Panc1 (cell line): ENCODE measurements at regions not wholly inside any gene's neighbourhood (a gene's known extent, or its start where the extent isn't known, plus 50 kb on each side); places are given as distances from the start of the nearest gene placed in this dataset.

Experiments
- ATAC-seq: fragments of 200-7000 bp; cut with Tn5 transposase; 2 replicates; pipeline ENCODE4 v1.9.1; 2020; ENCODE audit warnings: mild to moderate bottlenecking, moderate library complexity
- BruUV-seq: library from RNA; stranded (reverse); fragments of 400-500 nt; replicated peaks from 2 replicates; lab custom pipeline; 2021; lab: Mats Ljungman, UMichigan
- CTCF ChIA-PET: fragments of 300-600 bp; sonication (Branson Sonifier 250); formaldehyde crosslinking; loops from one replicate; lab custom pipeline; 2022; ENCODE audit warnings: antibody characterized with exemption; lab: Charles Lee
- POLR2A ChIA-PET: fragments of 300-600 bp; sonication (Branson Sonifier 250); formaldehyde crosslinking; loops from one replicate; lab custom pipeline; 2022; ENCODE audit warnings: antibody characterized with exemption; lab: Charles Lee
- DNase-seq: peaks from one replicate; pipeline ENCODE4 v3.0.0-alpha.2; 2010; ENCODE audit warnings: low read depth, low spot score
- H3K27ac ChIP-seq: 2 replicates; pipeline ENCODE4 v1.5.1; 2011; ENCODE audit warnings: mild to moderate bottlenecking, low read length, inconsistent platforms
- H3K27me3 ChIP-seq: fragments of 200-500 bp; sonication (Bioruptor generic); 2 replicates; pipeline ENCODE4 v1.6.0; 2014; ENCODE audit warnings: low read length, inconsistent platforms; ENCODE audit not compliant: control insufficient read depth, insufficient read depth
- H3K36me3 ChIP-seq: fragments of 200-500 bp; sonication (Bioruptor generic); 2 replicates; pipeline ENCODE4 v1.5.1; 2014; ENCODE audit warnings: inconsistent platforms, mild to moderate bottlenecking, low read length, moderate library complexity; ENCODE audit not compliant: control insufficient read depth, insufficient read depth
- H3K4me1 ChIP-seq: 2 replicates; pipeline ENCODE4 v1.5.1; 2011; ENCODE audit warnings: inconsistent platforms, mild to moderate bottlenecking, low read length, moderate library complexity; ENCODE audit not compliant: control insufficient read depth, insufficient read depth
- H3K4me3 ChIP-seq, 2 experiments: 2 replicates each; pipeline ENCODE4 v1.5.1; 2011 to 2012; ENCODE audit warnings: low read depth in 2 of 2, low read length in 2 of 2, mild to moderate bottlenecking in 2 of 2, inconsistent platforms in 1 of 2, moderate library complexity in 1 of 2
- H3K9me3 ChIP-seq: fragments of 200-500 bp; sonication (Bioruptor generic); 2 replicates; pipeline ENCODE4 v1.5.1; 2014; ENCODE audit warnings: low read depth, mild to moderate bottlenecking, inconsistent platforms, low read length, moderate library complexity; ENCODE audit not compliant: control insufficient read depth, insufficient read depth
- POLR2AphosphoS5 ChIP-seq: IDR thresholded peaks from 2 replicates; pipeline ENCODE4 v1.6.1; 2012; ENCODE audit warnings: mild to moderate bottlenecking, low read depth, low read length, moderate library complexity
- SIN3A ChIP-seq: IDR thresholded peaks from 2 replicates; pipeline ENCODE4 v1.6.1; 2012; ENCODE audit warnings: low read depth, mild to moderate bottlenecking, low read length, moderate library complexity, borderline replicate concordance; ENCODE audit not compliant: insufficient read depth
- TCF7L2 ChIP-seq: IDR thresholded peaks from 2 replicates; pipeline ENCODE4 v1.6.1; 2011; ENCODE audit warnings: mild to moderate bottlenecking, low read depth, low read length, inconsistent platforms
- in situ Hi-C: cut with HindIII; loops from 2 replicates; pipeline ENCODE4 v1.10.0; 2016; ENCODE audit warnings: low sequenced_read_pairs, low pct_unique_long_range_greater_than_20kb
- intact Hi-C: fragments of 100-400 bp; cut with micrococcal nuclease; formaldehyde crosslinking; loops from one replicate; pipeline ENCODE4 v1.10.0; 2022; ENCODE audit not compliant: unreplicated experiment
- TF ChIP-seq, protein P1 (sequence below): fragments of 450-650 bp; IDR thresholded peaks from 2 replicates; pipeline ENCODE4 v1.5.1; 2017; ENCODE audit warnings: mild to moderate bottlenecking
- TF ChIP-seq, protein P2 (sequence below), 2 experiments: IDR thresholded peaks; 2 replicates each; pipeline ENCODE4 v1.6.1; 2011 to 2012; ENCODE audit warnings: low read depth in 2 of 2, control low read depth in 1 of 2, low read length in 1 of 2, mild to moderate bottlenecking in 1 of 2, moderate library complexity in 1 of 2; ENCODE audit not compliant: insufficient read depth in 1 of 2

DNA sequence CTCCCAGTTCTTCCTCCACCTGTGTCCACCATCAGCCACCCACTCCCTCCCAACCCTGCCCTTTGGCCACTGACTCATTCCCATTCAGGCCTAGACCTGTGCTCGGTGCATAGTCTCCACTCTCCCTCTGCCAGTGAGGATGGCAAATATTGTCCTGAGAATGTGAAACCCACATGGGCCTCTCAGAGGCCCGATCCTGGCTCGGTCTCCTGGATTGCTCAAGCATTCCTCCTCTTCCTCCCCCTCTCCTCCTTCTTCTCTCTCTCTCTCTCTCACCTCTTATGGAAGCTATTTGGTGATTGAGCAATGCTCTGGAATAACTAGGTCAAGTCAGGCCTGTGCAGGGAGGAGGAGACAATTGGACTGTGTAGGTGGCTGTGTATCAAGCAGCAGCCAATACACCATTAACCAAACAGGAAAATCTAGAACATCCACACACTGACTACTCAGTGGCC is 99.9 kb downstream of the KLF4 start:
- Histone ChIP-seq H3K27me3 (no peaks in the 10 kb centered on the region), H3K27ac (no peak overlapping the region), H3K9me3 (no peaks in the 10 kb centered on the region), H3K4me1 (no peaks in the 10 kb centered on the region), H3K36me3 (no peaks in the 10 kb centered on the region), H3K4me3 (no peak overlapping the region)
- DNase-seq (no peak), ATAC-seq (no peak)
- ChIA-PET POLR2A (no interaction called here), CTCF (no interaction called here)
- TF ChIP-seq SIN3A (no peak), POLR2AphosphoS5 (no peak), TCF7L2 (no peak)
- TF ChIP-seq, protein P1, sequence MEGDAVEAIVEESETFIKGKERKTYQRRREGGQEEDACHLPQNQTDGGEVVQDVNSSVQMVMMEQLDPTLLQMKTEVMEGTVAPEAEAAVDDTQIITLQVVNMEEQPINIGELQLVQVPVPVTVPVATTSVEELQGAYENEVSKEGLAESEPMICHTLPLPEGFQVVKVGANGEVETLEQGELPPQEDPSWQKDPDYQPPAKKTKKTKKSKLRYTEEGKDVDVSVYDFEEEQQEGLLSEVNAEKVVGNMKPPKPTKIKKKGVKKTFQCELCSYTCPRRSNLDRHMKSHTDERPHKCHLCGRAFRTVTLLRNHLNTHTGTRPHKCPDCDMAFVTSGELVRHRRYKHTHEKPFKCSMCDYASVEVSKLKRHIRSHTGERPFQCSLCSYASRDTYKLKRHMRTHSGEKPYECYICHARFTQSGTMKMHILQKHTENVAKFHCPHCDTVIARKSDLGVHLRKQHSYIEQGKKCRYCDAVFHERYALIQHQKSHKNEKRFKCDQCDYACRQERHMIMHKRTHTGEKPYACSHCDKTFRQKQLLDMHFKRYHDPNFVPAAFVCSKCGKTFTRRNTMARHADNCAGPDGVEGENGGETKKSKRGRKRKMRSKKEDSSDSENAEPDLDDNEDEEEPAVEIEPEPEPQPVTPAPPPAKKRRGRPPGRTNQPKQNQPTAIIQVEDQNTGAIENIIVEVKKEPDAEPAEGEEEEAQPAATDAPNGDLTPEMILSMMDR = no peak
- TF ChIP-seq, protein P2, sequence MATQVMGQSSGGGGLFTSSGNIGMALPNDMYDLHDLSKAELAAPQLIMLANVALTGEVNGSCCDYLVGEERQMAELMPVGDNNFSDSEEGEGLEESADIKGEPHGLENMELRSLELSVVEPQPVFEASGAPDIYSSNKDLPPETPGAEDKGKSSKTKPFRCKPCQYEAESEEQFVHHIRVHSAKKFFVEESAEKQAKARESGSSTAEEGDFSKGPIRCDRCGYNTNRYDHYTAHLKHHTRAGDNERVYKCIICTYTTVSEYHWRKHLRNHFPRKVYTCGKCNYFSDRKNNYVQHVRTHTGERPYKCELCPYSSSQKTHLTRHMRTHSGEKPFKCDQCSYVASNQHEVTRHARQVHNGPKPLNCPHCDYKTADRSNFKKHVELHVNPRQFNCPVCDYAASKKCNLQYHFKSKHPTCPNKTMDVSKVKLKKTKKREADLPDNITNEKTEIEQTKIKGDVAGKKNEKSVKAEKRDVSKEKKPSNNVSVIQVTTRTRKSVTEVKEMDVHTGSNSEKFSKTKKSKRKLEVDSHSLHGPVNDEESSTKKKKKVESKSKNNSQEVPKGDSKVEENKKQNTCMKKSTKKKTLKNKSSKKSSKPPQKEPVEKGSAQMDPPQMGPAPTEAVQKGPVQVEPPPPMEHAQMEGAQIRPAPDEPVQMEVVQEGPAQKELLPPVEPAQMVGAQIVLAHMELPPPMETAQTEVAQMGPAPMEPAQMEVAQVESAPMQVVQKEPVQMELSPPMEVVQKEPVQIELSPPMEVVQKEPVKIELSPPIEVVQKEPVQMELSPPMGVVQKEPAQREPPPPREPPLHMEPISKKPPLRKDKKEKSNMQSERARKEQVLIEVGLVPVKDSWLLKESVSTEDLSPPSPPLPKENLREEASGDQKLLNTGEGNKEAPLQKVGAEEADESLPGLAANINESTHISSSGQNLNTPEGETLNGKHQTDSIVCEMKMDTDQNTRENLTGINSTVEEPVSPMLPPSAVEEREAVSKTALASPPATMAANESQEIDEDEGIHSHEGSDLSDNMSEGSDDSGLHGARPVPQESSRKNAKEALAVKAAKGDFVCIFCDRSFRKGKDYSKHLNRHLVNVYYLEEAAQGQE (IDR thresholded peaks at IDR 0.05; ENCODE audit: insufficient read depth in 1 of 2, low read depth in 2 of 2, low read length in 1 of 2) = no peak
- intact Hi-C loops (no loop called here), in situ Hi-C loops (no loop called here)
- BruUV-seq = no TSS peak

DNA sequence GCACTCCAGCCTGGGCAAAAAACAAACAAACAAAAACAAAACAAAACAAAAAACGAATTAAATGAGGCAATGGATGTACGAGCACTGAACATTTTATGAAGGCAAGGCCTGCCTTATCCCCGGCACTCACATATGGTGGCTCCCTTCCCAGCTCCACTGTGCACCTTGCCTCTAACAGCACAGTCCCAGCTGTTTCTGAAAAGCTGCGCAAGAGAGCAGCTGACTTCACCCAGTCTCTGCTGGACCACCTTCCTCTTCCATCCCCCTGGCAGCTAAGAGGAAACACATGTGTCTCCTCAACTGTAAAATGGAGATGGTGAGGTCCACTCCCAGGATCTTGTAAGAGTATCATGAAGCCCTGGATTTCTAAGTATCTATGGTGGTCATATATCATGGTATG is 100.7 kb downstream of the KLF4 start:
- Histone ChIP-seq H3K27ac (no peak overlapping the region), H3K4me1 (no peaks in the 10 kb centered on the region), H3K9me3 (no peaks in the 10 kb centered on the region), H3K4me3 (no peak overlapping the region), H3K36me3 (no peaks in the 10 kb centered on the region), H3K27me3 (no peaks in the 10 kb centered on the region)
- ATAC-seq (no peak), DNase-seq (no peak)
- intact Hi-C loops = no loop called here
- TF ChIP-seq SIN3A (no peak), POLR2AphosphoS5 (no peak), TCF7L2 (no peak)
- TF ChIP-seq, protein P1 = no peak
- TF ChIP-seq, protein P2 (IDR thresholded peaks at IDR 0.05; ENCODE audit: insufficient read depth in 1 of 2, low read depth in 2 of 2, low read length in 1 of 2) = no peak
- in situ Hi-C loops = no loop called here
- ChIA-PET POLR2A (no interaction called here), CTCF (no interaction called here)
- no TSS peak for BruUV-seq
